ENCODE measurements at regions not wholly inside any gene's neighbourhood (a gene's known extent, or its start where the extent isn't known, plus 50 kb on each side); places are given as distances from the start of the nearest gene placed in this dataset.

- H3K36me3 ChIP-seq: no peaks in the 10 kb centered on the region
- no peak for TF ChIP-seq CTCF (IDR thresholded peaks at IDR 0.05 in 8 of 11, conservative IDR thresholded peaks at IDR 0.05 in 3 of 11)
- TF ChIP-seq POLR2A (IDR thresholded peaks at IDR 0.05): no peak
- TF ChIP-seq POLR2AphosphoS5 (IDR thresholded peaks at IDR 0.05): no peak
Observed at GRCh38 chr4:179478608-179479007, 2036.4 kb upstream of the AGA start.

GRCh38 chr4:179485781-179486180 lies 2043.5 kb upstream of the AGA start:
- Histone ChIP-seq H3K27ac (no peak overlapping the region), H3K9me3 (peaks cover 0 to 17% (median 3%) of the 10 kb centered on the region in 8 donors), H3K4me3 (no peak overlapping the region), H3K4me1 (no peaks in the 10 kb centered on the region), H3K36me3 (no peaks in the 10 kb centered on the region), H3K27me3 (replicated peaks in 1 of 7) (no peaks in the 10 kb centered on the region)
- no peak for DNase-seq
- no peak for TF ChIP-seq POLR2A (IDR thresholded peaks at IDR 0.05)
- WGBS, 5 donors: 54 to 71% (median 61%) methylated on average over 3 of the region's 3 CpGs
- intact Hi-C loops (cut with DNase I; ENCODE audit: low total_unique reads): no loop called here

More at GRCh38 chr4:179478608-179479007, 2036.4 kb upstream of the AGA start:
- H3K27me3 ChIP-seq (replicated peaks in 1 of 7): no peaks in the 10 kb centered on the region
- peaks cover 0 to 21% (median 15%) of the 10 kb centered on the region in 8 donors for H3K9me3 ChIP-seq
- H3K4me1 ChIP-seq: no peaks in the 10 kb centered on the region
- intact Hi-C loops (cut with DNase I; ENCODE audit: low total_unique reads): no loop called here
- no peak overlapping the region for H3K4me3 ChIP-seq
- no peak overlapping the region for H3K27ac ChIP-seq
- no peak for DNase-seq

GRCh38 chr4:179486570-179487335 lies 2044.5 kb upstream of the AGA start:
- Histone ChIP-seq H3K4me1 (no peaks in the 10 kb centered on the region), H3K9me3 (peaks cover 0 to 18% (median 3%) of the 10 kb centered on the region in 8 donors), H3K27ac (no peak overlapping the region), H3K4me3 (no peak overlapping the region), H3K36me3 (no peaks in the 10 kb centered on the region), H3K27me3 (replicated peaks in 1 of 7) (no peaks in the 10 kb centered on the region)
- intact Hi-C loops (cut with DNase I; ENCODE audit: low total_unique reads): no loop called here
- TF ChIP-seq POLR2A (IDR thresholded peaks at IDR 0.05): no peak
- TF ChIP-seq CTCF (IDR thresholded peaks at IDR 0.05 in 8 of 11, conservative IDR thresholded peaks at IDR 0.05 in 3 of 11): no peak
- TF ChIP-seq POLR2AphosphoS5 (IDR thresholded peaks at IDR 0.05): no peak
- DNase-seq: no peak
- 69 to 83% (median 76%) methylated on average over 6 of the region's 6 CpGs for WGBS, 5 donors

GRCh38 chr4:179492260-179493080 lies 2050.2 kb upstream of the AGA start:
- H3K36me3 ChIP-seq: no peaks in the 10 kb centered on the region
- 83 to 90% (median 87%) methylated on average over 3 of the region's 3 CpGs for WGBS, 5 donors
- no peaks in the 10 kb centered on the region for H3K27me3 ChIP-seq (replicated peaks in 1 of 7)
- intact Hi-C loops (cut with DNase I; ENCODE audit: low total_unique reads): no loop called here
- peaks cover 0 to 39% (median 3%) of the 10 kb centered on the region in 8 donors for H3K9me3 ChIP-seq
- no peak overlapping the region for H3K27ac ChIP-seq
- H3K4me1 ChIP-seq: no peaks in the 10 kb centered on the region
- no peak for DNase-seq
- no peak for TF ChIP-seq POLR2AphosphoS5 (IDR thresholded peaks at IDR 0.05)
- no peak for TF ChIP-seq CTCF (IDR thresholded peaks at IDR 0.05 in 8 of 11, conservative IDR thresholded peaks at IDR 0.05 in 3 of 11)
- TF ChIP-seq POLR2A (IDR thresholded peaks at IDR 0.05): no peak
- H3K4me3 ChIP-seq: no peak overlapping the region
